ENCODE measurements at regions not wholly inside any gene's neighbourhood (a gene's known extent, or its start where the extent isn't known, plus 50 kb on each side); places are given as distances from the start of the nearest gene placed in this dataset.
"Not testable (repeated sequence)": the region's sequence is repeated elsewhere in the genome, so short reads cannot be mapped to it uniquely, and the experiment has no call there.

DNA sequence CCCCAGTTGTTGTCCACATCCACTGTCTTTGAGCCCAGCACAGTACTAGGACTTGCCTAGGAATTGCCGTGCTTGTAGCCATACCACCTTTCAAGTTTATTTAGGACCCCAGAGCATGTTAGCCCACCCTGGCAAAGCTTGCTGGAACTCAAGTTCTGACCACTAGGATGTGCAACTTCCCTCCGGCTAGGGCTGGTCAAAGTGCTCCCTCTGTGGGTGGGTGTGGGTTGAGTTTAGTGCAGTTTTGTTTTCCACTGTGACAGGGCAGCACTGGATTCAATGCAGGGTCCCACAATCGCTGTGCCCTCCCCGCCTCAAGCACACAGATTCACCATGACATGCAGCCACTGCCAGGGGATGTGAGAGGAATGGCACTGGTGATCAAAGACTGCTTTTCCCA lies 96.0 kb downstream of the RASGEF1B start:
- FAIRE-seq, result no peak

DNA sequence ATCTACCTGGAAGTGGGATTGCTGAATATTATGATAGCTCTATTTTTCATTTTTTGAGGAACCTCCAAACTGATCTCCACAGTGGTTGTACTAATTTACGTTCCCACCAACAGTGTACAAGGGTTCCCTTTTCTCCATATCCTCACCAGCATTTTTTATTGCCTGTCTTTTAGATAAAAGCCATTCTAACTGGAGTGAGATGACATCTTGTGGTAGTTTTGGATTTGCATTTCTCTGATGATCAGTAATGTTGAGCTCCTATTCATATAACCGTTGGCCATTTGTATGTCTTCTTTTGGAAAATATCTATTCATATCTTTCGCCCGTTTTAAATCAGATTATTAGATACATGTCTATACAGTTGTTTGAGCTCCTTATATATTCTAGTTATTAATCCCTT lies 101.8 kb downstream of the RASGEF1B start:
- no peak for FAIRE-seq

DNA sequence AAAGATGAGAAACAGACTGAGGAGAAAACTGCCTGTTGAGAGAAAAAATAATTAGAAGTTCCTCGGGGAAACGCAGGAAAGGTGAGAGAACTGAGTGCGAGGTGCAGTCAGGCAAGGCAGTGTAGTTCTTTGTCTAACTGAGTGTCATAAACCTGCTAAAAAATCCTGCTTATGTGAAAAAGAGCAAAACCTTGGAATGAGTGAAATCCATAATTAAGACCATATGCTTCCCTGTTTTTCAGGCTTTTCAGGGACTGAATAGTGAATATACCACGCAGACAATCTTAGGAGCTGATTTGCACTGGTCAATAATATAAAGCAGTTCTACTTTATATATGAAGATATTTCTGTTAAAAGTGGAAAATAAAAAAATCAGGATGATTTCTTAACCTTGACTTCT lies 104.9 kb downstream of the RASGEF1B start:
- no peak for FAIRE-seq

DNA sequence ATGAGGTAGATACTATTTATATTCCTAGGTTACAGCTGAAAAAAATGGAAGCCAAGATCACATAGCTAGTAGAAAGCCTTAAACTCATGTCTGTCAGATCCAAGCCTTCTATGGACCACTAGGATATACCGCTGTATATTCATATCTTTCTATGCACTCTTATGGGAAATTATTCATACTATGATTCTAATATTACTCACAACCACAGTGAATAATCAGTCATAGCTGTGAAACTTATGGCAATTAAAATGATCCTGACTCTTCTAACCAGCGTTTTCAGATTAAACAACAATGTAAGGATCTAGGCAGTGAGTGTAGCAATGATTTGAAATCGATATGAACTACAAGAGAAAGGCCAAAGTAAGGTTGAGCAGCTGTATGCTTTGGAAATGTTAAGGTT lies 111.0 kb downstream of the RASGEF1B start:
- no peak for FAIRE-seq

DNA sequence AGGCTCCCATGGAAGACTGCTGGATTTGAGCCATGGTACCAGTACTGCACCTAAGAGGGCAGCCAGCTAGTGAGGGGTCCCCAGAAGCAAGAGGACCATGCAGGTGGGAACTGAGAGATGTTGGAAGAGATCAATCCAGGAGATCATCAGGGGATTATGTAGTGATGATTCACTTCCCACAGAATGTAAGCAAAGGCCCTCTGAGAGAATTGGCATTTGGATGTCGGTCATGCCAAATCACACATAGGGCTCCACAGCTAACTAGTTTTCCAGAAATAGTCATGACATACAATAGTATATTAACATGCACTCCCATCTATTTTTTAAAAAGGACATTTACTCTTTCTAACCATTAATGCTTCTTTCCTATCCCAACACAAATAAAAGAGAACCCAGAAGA lies 112.5 kb downstream of the RASGEF1B start:
- FAIRE-seq, result no peak

DNA sequence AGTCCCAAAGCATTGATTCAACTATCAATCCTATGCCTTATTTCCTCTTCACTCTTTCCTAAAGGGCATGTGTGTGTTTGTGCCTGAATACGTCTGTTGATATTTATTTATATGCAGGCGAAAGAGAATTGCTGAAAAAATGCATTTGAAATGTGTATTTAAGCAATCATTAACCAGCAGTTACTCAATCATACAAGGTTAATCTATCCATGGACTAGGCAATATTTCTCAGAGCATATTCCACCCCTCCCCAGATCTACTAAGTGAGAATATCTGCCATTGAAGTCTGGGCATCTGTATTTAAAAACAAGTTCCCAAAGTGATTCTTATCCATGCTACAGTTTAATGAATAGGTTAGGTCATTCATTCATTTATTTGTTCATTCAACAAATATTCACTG lies 113.6 kb downstream of the RASGEF1B start:
- no peak for FAIRE-seq

DNA sequence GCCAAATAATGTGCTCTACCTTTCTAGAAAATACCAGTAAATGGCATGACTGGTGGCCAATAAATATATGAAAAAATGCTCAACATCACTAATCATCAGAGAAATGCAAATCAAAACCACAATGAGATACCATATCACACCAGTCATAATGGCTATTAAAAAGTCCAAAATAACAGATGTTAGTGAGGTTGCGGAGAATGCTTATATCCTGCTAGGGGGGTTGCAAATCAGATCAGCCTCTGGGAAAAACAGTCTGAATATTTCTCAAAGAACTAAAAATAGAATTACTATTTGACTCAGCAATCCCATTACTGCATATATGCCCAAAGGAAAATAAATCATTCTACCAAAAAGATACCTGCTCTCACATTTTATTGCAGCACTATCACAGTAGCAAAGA lies 115.1 kb downstream of the RASGEF1B start:
- no peak for FAIRE-seq

DNA sequence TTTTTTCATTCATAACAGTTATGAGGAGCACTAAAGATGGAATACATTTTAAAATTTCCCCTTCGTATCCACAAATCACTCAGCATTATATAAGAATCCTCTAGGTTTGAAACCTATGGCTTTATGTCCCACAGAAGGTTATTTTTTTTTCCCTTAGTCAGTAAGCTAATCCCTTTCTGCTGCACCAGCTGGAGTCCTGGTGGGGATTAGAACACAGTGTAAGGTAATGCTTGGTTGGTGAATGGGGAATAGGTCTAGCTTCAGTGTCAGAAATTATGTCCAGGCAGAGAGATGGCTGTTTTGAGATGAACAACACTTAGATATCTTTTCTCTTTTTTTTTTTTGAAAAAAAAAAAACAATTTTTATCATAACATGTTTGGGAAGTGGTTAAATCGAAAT lies 116.6 kb downstream of the RASGEF1B start:
- FAIRE-seq, result no peak

DNA sequence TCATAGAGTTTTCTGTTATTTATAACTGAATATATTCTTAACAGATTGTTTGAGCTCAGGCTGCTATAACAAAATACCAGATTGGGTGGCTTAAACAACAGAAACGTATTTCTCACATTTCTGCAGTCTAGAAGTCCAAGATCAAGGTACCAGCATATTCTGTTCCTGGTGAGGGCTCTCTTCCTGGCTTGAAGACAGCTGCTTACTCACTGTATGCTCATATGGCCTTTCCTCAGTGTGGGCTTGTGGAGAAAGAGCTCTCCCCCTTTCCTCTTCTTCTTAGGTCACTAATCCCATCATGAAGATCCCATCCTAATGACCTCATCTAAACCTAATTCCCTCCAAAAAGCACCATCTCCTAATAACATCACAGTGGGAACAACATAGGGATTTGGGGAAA lies 117.8 kb downstream of the RASGEF1B start:
- FAIRE-seq, result no peak

DNA sequence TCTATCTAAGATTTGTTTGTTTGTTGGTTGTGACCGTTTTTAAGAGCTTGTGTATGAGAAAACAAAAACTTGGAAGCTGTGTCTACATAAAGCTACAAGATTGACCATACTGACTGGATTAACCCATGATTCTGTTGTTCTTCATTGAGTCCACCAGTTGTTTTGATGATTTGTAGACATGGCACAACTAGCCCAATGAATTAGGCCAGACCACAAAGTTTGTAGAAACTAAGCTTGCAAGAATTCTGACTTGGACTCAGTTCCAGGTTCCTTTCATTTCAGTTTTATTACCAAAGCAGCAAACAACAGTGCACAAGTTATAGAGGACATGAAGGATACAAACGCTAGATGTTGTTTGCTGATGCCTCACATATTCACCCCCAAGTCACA lies 119.3 kb downstream of the RASGEF1B start:
- no peak for FAIRE-seq

DNA sequence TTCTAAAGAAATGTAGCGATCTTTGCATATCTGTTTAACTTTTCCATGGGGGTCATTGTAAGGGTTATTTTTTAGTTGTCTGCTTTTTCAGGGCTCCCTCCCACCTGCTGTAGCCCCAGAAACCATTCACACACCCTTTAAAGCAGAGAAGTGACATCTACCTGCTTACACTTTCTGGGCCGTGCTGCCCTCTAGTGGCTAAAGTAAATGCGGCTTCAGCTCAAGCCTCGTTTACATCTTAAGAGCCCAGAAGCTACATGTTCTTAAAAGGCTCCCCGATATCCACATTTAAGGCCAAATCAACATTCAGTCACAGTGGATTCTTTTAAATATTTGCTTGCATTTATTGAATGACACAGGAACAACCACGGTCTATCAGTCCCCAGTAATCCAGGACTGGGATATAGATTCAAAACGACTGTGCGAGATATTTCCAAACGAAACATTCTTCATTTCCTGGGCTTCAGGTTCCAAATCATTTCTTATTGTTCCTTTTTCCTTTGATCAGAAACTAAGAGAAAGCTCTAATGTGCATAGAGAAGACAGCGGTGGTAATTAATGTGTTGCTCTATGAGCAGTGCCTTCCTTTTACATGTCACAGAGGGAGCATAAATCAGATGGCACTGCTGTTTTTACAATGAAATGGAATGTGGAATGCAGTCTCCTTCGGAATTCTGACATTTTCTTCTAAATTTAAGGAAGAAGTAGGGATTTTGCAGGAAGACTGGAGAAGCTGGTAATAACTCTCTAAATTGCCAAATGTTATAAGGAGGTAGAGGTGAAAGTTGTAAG lies 119.9 kb downstream of the RASGEF1B start:
- no peak for FAIRE-seq

DNA sequence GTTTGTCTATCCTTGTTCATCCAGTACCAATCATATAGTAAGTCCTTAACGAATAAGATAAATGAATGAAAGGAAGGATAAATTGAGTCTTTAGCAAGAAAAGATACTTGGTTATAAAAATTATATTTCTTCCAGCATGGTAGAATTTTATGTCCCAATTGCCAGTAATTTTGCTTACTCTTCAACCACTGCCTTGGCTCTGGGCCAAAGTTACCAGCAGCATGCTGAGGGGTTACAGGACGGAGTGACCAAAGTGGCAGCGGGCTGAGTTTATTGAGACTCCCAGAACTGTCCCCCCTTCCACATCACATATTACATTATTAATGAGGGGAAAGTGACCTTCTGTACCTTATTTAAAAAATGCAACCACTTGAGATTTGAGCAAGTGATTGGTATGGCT lies 121.7 kb downstream of the RASGEF1B start:
- FAIRE-seq, result no peak

DNA sequence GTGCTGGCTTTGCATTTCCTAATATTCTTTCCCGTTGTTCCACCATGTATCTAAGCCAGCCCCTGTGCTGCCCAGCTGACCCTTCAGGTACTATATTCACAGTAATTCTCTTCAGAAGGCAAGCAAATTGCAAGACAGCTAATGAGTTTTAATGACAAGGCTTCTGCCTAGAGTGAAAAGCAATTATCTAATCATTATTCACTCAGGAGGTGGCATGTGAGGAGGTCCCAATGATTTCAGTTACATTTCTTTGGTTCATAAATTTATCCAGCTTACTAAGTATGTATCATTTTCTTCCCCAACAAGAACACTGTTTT lies 123.0 kb downstream of the RASGEF1B start:
- FAIRE-seq, result no peak

DNA sequence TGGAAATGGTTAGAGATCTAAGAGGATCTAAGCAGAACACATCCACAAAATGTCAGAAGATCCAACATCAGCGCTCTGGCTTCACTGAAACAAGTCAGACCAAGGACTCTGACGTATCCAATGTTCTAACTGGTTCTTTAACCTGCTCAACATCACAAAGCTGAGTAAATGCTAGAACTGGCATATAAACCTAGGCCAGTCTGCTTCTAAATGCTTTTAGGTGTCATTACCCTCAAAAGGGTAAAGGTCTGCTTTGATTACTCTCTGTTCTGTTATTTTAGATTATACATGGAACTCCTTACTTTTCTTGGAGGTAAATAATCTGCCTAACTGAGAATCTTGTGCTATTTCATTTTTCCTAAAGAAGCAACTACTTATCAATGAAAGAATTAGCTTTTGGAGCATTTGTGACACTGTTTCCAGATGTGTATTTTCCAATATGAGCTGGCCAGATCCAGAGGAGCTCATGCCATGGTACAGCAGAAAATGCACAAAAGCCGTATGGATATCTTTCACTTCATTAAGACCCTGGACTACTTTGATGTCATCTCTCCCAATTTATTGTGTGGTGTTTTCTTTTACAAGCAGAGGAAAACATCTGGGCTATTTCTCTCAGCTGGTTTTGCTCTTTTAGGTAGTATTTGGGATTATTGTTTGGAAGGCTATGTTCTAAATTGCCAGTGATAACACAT lies 123.5 kb downstream of the RASGEF1B start:
- FAIRE-seq, result no peak

DNA sequence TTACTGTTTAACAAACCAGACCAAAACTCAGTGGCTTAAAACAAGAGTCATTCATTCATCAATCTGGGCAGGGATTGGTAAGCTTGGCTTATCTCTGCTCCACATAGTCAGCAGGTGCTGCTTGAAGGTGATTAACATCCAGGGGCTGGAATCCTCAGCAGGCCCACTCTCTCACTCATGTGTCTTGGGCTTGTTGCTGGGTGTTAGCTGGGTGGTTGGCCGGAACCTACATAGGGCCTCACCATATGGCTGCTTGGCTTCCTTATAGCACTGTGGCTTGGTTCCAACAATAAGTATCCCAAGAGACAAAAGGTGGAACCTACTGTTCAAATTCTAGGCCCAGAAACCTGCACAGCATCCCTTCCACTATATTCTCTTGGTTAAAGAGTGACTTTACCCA lies 125.0 kb downstream of the RASGEF1B start:
- FAIRE-seq, result no peak

DNA sequence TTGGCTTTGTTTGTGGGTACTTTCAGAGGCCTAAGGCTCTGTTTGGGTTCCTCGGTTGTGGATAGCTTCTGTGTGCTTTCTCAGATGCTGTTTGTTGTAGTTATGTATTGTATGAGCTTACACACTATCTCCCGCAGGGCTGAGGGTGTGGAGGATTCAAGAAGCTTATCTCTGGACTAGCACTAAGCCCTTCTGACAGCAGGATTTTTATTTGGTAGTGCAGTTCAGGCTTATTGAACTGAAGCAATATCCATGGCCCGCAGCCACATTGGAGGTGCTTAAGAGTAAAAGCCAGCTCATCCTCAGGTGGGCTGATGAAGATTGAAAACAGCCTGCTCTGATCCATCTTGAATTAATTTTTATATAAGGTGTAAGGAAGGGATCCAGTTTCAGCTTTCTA lies 128.2 kb downstream of the RASGEF1B start:
- no peak for FAIRE-seq

DNA sequence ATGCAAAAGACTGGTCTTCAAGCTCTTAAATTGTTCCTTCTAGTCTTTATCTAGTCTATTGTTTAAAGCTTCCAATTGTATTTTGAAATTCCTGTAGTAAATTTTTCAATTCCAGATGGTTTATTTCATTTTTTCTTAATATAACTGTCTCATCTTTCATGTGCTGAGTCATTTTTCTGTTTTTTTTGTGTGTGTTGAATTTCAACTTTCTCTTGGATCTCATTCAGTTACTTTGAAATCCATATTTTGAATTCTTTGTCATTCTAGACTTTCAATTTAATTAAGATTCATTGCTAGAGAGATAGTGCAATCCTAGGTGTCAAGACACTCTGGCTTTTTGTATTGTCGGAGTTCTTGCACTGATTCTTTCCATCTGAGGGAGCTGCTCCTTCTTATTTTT lies 128.0 kb upstream of the PRKG2 start:
- peak; percentile 53 for FAIRE-seq

DNA sequence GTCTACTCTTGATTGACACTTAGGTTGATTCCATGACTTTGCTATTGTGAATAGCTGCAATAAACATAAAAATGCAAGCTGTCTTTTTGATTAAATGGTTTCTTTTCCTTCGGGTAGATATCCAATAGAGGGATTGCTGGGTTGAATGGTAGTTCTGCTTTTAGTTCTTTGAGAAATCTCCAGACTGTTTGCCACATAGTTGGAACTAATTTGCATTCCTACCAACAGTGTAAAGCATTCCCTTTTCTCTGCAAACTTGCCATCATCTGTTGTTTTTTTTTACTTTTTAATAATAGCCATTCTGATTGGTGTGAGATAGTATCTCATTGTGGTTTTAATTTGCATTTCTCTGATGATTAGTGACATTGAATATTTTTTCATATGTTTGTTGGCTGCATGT lies 122.2 kb upstream of the PRKG2 start:
- FAIRE-seq, result no peak

DNA sequence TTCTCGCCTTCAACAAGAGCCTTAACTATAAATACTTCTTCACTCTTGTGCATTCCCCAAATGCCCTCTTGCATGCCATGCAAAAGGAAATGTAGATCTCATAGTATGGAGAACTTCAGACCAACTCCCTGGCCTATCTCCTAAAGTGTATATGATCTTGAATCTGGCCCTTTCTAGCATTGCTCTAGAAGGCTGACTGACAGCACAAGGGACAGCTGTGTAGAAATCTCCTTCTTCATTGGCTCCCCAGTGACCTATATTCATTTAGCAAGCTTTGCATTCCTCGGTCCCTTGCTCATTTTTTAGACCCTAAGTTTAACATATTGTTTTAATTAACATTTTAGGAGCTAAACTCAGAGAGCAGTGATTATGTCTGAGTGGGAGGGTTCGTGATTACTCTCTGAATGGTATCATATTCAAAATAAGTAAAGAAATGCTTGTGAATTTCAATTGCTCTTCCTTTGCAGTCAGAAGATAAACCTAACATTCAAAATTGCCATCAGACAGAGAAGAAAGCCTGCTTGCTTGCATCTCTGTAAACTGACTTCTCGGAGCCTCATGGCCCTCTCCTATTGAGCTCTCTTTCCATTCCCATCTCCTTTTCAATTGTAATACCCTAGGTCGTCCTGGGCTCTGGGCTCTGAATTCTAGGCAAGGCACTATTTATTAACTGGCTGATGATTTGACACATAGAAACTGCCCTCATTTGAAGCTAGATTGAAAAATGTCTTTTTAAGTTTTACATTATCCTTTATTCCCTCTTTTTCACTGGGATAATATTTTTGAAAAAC lies 120.3 kb upstream of the PRKG2 start:
- FAIRE-seq, result no peak

DNA sequence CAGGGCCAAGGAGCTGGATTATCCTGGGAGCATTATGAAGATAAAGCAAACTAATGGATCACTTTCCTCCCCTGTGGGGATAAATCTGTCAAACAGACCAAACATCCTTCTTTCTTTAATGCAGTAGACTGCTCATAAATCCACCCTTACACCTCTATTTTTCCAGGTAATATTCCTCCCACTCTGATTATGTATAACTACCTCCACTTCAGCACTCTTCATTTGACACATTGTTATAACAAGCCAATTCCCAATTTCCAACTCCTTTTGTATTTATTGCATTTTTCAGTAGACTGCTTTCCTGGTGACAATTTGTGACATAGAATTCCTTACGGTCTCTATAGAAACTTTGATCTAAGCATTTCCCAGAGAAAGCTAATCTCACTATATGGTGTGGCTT lies 115.0 kb upstream of the PRKG2 start:
- no peak for FAIRE-seq

DNA sequence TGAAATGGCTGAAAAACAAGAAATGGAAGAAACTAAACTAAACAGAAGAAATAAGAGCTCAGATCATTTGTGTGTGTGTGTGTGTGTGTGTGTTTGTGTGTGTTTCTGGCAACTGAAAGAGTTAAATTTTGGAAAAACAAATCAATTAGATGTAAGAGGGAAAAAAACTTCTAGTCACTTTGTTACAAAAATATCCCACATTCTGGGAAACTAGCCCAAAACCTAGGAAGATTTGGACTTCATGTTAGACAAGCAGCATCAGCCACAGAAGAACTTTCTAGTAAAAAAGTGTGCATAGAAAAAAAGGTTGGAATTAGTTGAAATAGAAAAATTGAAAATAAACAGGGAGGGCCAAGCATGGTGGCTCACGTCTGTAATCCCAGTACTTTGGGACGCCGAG lies 111.6 kb upstream of the PRKG2 start:
- FAIRE-seq, result no peak

DNA sequence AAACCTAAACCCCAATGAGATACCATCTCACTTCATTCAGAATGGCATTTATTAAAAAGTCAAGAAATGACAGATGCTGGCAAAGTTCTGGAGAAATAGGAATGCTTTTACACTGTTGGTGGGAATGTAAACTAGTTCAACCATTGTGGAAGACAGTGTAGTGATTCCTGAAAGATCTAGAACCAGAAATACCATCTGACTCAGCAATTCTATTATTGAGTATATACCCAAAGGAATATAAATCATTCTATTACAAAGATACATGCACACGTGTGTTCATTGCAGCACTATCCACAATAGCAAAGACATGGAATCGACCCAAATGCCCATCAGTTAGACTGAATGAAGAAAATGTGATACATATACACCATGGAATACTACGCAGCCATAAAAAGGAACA lies 109.6 kb upstream of the PRKG2 start:
- not testable (repeated sequence) for FAIRE-seq

DNA sequence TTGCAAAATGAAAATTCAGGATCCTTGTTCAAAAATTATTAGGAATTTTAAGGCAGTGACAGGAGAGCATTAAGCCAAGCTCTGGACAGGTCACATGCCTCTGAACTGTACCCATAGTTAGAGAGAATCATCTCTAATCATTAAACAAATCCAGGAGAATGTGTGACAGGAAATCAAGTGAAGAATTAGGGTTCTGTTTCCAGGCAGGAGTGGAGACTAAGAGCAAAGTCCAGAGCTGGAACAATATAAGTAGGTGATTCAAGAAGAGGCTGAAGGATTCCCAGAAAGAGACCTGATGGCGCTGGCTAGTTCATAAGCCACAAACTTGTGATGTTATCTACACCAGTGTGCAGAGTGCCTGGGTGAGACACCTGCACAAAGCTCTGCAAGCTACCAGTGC lies 104.6 kb upstream of the PRKG2 start:
- FAIRE-seq, result no peak

DNA sequence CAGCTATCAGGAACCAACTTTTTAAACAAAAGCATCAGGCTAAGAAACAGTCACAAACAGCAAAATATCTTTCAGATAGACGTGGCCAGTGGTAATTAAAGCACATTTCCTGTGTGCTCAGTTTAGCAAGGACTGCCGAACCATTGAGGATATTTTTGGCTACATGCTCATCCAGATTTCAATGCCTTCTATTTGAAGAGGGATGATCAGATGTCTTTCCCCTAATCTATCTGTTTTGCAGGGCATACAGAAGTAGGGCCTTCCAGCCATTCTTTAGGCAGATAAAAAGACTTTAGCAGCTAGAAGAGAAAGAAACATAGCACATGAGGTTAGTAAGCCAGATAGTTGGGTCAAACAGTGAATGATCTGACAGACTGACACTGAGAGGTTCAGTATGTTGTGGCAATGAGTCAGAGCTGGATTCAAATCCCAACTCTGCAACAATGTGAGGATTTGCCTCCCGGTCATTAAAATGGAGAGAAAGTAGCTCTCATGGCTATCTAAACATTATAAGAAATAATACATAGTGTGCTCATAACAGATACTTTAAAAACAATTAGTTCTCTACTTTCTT lies 100.0 kb upstream of the PRKG2 start:
- no peak for FAIRE-seq

Measured in colon (tissue), 2 donors.